ENCODE measurements at regions not wholly inside any gene's neighbourhood (a gene's known extent, or its start where the extent isn't known, plus 50 kb on each side); places are given as distances from the start of the nearest gene placed in this dataset.

DNA sequence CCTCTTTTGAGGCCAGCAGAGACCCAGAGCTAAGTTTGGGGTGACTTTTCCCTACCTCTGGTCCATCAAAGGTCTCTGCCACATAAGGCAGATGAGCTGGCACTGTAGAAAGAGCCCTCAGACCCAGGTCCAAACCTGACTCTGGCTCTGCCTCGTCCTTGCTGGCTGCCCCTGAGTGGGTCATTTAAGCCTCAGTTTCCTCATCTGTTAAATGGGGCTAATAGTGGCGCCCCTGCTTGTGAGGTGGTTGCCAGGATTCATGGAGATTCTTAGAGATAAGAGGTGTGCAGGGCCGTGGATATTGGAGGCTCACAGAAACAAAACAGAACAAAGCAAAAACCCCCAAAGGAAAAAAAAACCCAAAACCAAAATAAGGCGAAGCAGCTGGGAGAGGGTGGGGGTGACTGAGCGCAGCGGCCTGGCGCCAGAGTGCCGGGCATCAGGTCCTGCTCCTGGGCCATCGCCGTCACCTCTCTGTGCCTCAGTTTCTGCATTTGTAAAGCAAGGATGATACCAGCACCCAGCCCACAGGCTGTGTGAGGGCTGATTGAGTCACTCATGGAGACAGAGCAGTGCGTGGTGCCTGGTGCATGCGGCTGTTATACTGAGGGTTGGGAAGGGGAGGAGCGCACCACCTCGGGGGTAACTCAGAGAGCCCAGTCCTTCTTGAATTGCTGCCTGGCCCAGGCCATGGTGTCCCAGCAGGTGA, 133.8 kb upstream of the PTPN1 start:
- Histone ChIP-seq H3K4me3 (ENCODE audit: low read depth, low read length) (no peak overlapping the region), H3K27ac (ENCODE audit: insufficient read depth, low read length, poor library complexity, severe bottlenecking) (no peak overlapping the region), H3K27me3 (ENCODE audit: control insufficient read depth, insufficient read depth, low read length) (no peaks in the 10 kb centered on the region), H3K4me1 (ENCODE audit: control insufficient read depth, insufficient read depth, low read length, poor library complexity, severe bottlenecking) (no peaks in the 10 kb centered on the region), H3K9me3 (ENCODE audit: control insufficient read depth in 2 of 2, low read length in 2 of 2) (no peaks in the 10 kb centered on the region), H3K36me3 (ENCODE audit: control insufficient read depth, insufficient read depth, low read length) (no peaks in the 10 kb centered on the region)
- Mint-ChIP-seq H3K4me1 (peaks cover 0 to 9% (median 6%) of the 10 kb centered on the region in 4 donors), H3K4me3 (no peak overlapping the region), H3K9me3 (no peaks in the 10 kb centered on the region), H3K27ac (no peak overlapping the region), H3K36me3 (no peaks in the 10 kb centered on the region), H3K27me3 (peaks cover 4% of the 10 kb centered on the region)
- no peak for DNase-seq
- ATAC-seq (ENCODE audit: low read depth in 2 of 2) = no peak

GRCh38 chr20:50376888-50377459, 133.2 kb upstream of the PTPN1 start:
- Histone ChIP-seq H3K9me3 (ENCODE audit: control insufficient read depth in 2 of 2, low read length in 2 of 2) (no peaks in the 10 kb centered on the region), H3K4me3 (ENCODE audit: low read depth, low read length) (no peak overlapping the region), H3K36me3 (ENCODE audit: control insufficient read depth, insufficient read depth, low read length) (no peaks in the 10 kb centered on the region), H3K4me1 (ENCODE audit: control insufficient read depth, insufficient read depth, low read length, poor library complexity, severe bottlenecking) (peaks cover 5% of the 10 kb centered on the region), H3K27me3 (ENCODE audit: control insufficient read depth, insufficient read depth, low read length) (no peaks in the 10 kb centered on the region), H3K27ac (ENCODE audit: insufficient read depth, low read length, poor library complexity, severe bottlenecking) (no peak overlapping the region)
- Mint-ChIP-seq H3K36me3 (no peaks in the 10 kb centered on the region), H3K27ac (no peak overlapping the region), H3K4me1 (peaks cover 3 to 13% (median 8%) of the 10 kb centered on the region in 4 donors), H3K4me3 (no peak overlapping the region), H3K9me3 (no peaks in the 10 kb centered on the region), H3K27me3 (peaks cover 4% of the 10 kb centered on the region)
- DNase-seq = peak in 1 of 3 donors; percentile 16
- ATAC-seq (ENCODE audit: low read depth in 2 of 2) = peak in 1 of 2 donors; percentile 11

- Histone ChIP-seq H3K27ac (ENCODE audit: insufficient read depth, low read length, poor library complexity, severe bottlenecking) (no peak overlapping the region), H3K4me3 (ENCODE audit: low read depth, low read length) (no peak overlapping the region), H3K4me1 (ENCODE audit: control insufficient read depth, insufficient read depth, low read length, poor library complexity, severe bottlenecking) (peaks cover 8% of the 10 kb centered on the region), H3K9me3 (ENCODE audit: control insufficient read depth in 2 of 2, low read length in 2 of 2) (no peaks in the 10 kb centered on the region), H3K36me3 (ENCODE audit: control insufficient read depth, insufficient read depth, low read length) (no peaks in the 10 kb centered on the region), H3K27me3 (ENCODE audit: control insufficient read depth, insufficient read depth, low read length) (no peaks in the 10 kb centered on the region)
- Mint-ChIP-seq H3K27me3 (peaks cover 4% of the 10 kb centered on the region), H3K4me1 (peaks cover 8 to 24% (median 10%) of the 10 kb centered on the region in 4 donors), H3K9me3 (no peaks in the 10 kb centered on the region), H3K36me3 (no peaks in the 10 kb centered on the region), H3K27ac (no peak overlapping the region), H3K4me3 (no peak overlapping the region)
- DNase-seq (no peak), ATAC-seq (ENCODE audit: low read depth in 2 of 2) (no peak)
Observed at GRCh38 chr20:50378170-50379000, 131.8 kb upstream of the PTPN1 start.

DNA sequence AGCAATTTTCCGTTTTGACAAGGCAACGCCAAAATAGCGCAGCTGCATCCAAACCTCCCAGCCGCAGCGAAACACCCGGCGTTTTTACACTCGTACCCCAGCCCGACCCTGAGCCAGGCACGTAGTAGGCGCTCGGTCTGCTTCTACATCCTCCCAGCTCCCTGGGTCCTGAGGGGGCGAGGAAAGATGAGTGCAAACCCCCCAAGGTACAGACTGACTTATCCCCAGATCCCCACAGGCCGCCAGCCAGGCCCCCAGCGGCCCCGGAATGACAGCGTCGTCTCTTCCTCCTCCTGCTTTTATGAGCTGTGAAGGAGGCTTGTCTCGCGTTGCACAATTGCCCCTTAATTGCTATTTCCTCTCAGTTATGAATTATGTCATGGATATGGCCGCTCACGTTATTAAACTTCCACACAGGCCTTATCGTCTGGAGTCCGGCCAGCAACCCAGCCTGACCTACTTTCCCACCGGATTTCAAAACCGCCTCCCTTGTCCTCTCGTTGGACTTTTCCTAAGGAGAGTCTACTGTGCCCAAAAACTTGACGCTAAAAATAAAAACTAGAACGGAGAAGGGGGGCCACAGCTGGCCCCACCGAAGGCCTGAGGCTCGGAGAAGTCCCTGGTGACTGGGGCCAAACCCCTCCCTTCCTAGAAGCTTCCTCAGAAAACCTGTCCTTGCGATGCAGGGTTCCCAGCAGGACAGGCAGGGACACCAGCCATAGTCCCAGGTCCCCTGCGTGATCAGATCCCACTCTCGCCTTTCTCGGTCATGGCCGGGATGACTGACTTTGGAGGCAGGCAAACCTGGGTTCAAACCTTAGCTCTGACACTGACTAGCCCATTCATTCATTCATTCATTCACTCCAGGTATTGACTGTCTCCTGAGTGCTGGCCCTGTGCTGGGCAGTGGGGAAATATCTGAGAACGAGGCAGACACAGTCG, 130.9 kb upstream of the PTPN1 start:
- Mint-ChIP-seq H3K9me3 (no peaks in the 10 kb centered on the region), H3K27me3 (peaks cover 4% of the 10 kb centered on the region), H3K27ac (no peak overlapping the region), H3K4me3 (no peak overlapping the region), H3K36me3 (no peaks in the 10 kb centered on the region), H3K4me1 (peaks cover 8 to 25% (median 10%) of the 10 kb centered on the region in 4 donors)
- H3K4me3 ChIP-seq (ENCODE audit: low read depth, low read length) = no peak overlapping the region
- H3K4me1 ChIP-seq (ENCODE audit: control insufficient read depth, insufficient read depth, low read length, poor library complexity, severe bottlenecking) = peaks cover 8% of the 10 kb centered on the region
- no peaks in the 10 kb centered on the region for H3K36me3 ChIP-seq (ENCODE audit: control insufficient read depth, insufficient read depth, low read length)
- H3K27ac ChIP-seq (ENCODE audit: insufficient read depth, low read length, poor library complexity, severe bottlenecking) = no peak overlapping the region
- ATAC-seq (ENCODE audit: low read depth in 2 of 2) (no peak), DNase-seq (no peak)
- H3K27me3 ChIP-seq (ENCODE audit: control insufficient read depth, insufficient read depth, low read length) = no peaks in the 10 kb centered on the region
- H3K9me3 ChIP-seq (ENCODE audit: control insufficient read depth in 2 of 2, low read length in 2 of 2) = no peaks in the 10 kb centered on the region

DNA sequence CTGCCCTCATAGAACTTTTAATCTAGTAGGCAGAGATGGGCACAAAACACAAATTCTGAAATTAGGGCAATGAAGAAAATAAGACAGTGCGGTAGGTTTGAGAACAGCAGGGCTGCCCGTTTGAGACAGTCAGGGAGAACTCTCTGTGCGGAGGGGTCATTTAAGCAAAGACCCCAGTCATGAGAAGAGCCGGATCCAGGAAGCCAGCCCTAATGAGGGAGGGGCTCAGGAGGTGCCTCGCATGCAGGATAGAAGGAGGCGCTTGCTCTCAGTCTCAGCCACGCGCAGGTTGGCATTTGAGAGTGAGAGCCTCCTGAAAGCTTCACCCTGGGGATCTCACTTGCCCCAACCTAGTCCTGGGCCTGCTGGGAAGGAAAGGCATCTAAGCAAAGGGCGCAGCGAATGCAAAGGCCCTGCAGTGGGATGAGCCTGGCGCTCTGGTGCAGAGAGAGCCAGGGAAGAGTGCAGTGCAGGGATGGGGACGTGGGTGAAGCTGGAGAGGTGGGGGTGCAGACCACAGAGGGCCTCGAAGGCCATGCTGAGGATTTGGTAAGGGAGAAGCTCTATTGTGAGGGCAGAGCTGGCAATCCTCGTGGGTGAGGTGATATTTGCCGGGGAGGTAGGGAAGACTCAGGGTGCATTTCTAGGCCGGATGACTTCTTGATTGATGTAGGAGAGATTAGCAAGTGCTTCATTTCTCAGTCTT, 130.0 kb upstream of the PTPN1 start:
- Mint-ChIP-seq H3K36me3 (no peaks in the 10 kb centered on the region), H3K9me3 (no peaks in the 10 kb centered on the region), H3K4me3 (no peak overlapping the region), H3K27me3 (peaks cover 3% of the 10 kb centered on the region), H3K27ac (no peak overlapping the region), H3K4me1 (peaks cover 8 to 29% (median 10%) of the 10 kb centered on the region in 4 donors)
- Histone ChIP-seq H3K4me3 (ENCODE audit: low read depth, low read length) (no peak overlapping the region), H3K9me3 (ENCODE audit: control insufficient read depth in 2 of 2, low read length in 2 of 2) (no peaks in the 10 kb centered on the region), H3K27me3 (ENCODE audit: control insufficient read depth, insufficient read depth, low read length) (no peaks in the 10 kb centered on the region), H3K27ac (ENCODE audit: insufficient read depth, low read length, poor library complexity, severe bottlenecking) (no peak overlapping the region), H3K4me1 (ENCODE audit: control insufficient read depth, insufficient read depth, low read length, poor library complexity, severe bottlenecking) (peaks cover 8% of the 10 kb centered on the region), H3K36me3 (ENCODE audit: control insufficient read depth, insufficient read depth, low read length) (no peaks in the 10 kb centered on the region)
- ATAC-seq (ENCODE audit: low read depth in 2 of 2) (no peak), DNase-seq (no peak)

DNA sequence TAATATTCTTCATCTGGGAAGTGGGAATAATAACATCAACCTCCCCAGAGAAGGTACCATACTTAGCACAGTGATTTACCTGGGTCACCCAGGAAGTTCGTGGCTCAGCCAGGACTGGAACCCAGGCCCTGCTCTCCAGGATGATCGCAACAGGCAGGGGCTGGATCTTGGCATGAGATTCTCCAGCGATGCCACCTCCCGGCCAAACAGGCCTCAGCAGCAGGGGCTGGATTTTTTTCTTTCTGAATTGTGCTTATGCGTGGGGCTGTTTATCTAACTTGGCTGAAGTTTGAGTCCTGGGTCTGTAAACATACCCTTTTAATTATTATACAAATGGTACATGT, 129.5 kb upstream of the PTPN1 start:
- H3K27ac ChIP-seq (ENCODE audit: insufficient read depth, low read length, poor library complexity, severe bottlenecking) = no peak overlapping the region
- H3K9me3 ChIP-seq (ENCODE audit: control insufficient read depth in 2 of 2, low read length in 2 of 2) = no peaks in the 10 kb centered on the region
- Mint-ChIP-seq H3K27me3 (peaks cover 5% of the 10 kb centered on the region), H3K4me1 (peaks cover 8 to 32% (median 11%) of the 10 kb centered on the region in 4 donors), H3K9me3 (no peaks in the 10 kb centered on the region), H3K36me3 (no peaks in the 10 kb centered on the region), H3K27ac (peak overlapping the region in 1 of 3 donors; percentile 83), H3K4me3 (no peak overlapping the region)
- no peak for DNase-seq
- H3K27me3 ChIP-seq (ENCODE audit: control insufficient read depth, insufficient read depth, low read length) = no peaks in the 10 kb centered on the region
- no peaks in the 10 kb centered on the region for H3K36me3 ChIP-seq (ENCODE audit: control insufficient read depth, insufficient read depth, low read length)
- no peak overlapping the region for H3K4me3 ChIP-seq (ENCODE audit: low read depth, low read length)
- ATAC-seq (ENCODE audit: low read depth in 2 of 2) = no peak
- H3K4me1 ChIP-seq (ENCODE audit: control insufficient read depth, insufficient read depth, low read length, poor library complexity, severe bottlenecking) = peaks cover 8% of the 10 kb centered on the region

Measured in CD4-positive, CD25-positive, alpha-beta regulatory T cell (primary cell).